Hypothalamus (tissue), 51 donors: ENCODE measurements at regions not wholly inside any gene's neighbourhood (a gene's known extent, or its start where the extent isn't known, plus 50 kb on each side); places are given as distances from the start of the nearest gene placed in this dataset.

Experiments
- DNase-seq, 51 donors: peaks; one replicate each; lab custom pipeline; 2025; lab: John Stamatoyannopoulos, UW

DNA sequence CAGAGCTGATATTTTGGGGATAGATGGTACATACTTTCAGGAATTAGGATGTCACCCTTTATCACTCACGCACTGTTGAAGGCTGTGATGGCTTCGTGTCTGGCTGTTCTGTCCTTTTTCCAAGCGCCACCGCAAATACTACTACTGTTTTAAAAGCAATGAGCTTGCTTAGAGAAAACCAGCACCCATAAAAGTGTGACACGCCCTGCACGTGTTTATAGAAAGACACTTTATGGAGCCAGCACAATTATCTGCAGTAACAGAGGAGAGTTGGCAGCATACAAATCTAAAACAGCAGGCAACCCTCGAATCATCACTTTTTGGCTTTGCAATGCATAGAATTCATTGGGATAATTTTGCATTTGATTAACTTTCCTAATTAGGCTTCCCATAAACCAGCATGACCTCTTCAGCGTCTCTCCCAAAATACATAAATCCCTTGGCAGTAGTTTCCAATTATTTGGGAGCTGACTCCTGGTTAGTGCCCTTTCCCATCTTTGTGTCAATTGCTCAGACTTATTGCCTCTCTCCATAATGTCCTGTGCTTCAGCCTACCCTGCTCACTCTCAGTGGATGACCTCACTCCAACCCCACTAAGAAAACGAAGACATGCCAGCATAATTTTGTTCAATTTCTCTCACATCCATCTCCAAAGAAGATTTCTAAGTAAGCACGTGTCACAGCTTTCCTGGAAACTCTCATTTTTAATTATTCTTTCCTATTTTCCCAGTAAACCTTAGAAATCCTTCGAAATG is 118.7 kb upstream of the LARGE1 start:
- DNase-seq = no peak

DNA sequence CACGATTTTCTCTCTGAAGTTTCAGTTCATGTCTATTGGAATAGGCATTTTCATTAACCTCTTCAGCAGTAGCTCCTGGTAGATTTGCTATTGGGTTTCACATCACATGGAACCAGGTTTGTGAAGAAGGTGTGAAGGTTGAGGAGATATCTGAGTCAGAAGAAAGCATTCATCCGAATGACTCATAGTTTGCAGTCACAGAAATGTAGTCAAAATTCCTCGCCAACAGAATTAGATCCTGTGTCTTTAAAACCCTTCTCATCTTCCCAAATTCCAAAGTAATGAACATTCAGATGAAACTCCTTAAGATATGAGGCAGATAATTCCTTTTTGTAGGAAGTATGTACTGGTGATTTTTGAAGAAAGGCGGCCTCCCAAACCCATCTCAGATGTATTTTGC is 125.0 kb upstream of the LARGE1 start:
- DNase-seq = no peak

DNA sequence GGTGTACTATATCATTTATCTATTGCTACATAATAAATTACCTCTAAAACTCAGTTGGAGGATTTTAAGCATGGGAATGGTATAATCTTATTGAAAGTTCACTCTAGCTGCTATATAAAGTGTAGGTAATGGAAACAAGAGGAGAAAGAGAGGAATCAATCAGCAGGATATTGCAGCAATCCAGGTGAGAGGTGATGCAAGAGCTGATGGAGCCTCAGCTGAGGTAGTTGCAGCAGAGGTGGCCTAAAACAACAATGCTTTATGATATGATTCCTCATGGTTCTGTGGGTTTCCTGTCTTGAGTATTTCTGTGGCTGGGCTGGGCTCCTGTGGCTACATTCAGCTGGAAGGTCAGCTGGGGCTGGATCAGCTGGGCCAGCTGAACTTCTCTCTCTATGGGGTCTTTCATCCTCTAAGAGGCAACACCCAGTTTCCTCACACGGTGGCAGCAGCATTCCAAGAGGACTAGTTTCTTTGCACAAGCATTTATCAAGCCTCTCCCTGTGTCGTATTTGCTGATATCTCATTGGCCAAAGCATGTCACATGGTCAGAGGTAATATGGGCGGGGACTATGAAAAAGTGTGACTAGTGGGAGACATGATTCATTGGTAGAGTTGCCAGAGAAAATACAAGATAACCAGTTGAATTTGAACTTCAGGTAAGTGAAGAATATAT is 135.4 kb upstream of the LARGE1 start:
- peak in 1 of 51 donors; percentile 4 for DNase-seq

DNA sequence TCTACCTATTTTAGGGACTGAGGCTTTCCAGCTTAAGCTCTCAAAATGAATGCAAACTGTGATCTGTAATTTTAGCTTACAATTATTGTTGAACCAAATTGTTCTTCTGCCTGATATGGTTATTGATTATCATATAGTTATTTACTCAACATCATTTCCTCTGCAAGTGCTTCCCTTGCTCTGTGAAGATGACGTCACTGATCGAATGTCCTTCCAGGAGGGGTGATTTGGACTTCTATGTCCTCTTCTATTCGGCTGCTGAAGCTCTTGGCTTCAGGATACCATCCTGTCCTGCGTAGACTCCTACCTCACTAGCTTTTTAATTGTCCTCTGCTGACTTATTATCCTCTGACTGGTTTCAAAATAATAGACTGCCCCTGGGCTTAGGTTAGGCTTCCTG is 137.4 kb upstream of the LARGE1 start:
- DNase-seq = no peak

DNA sequence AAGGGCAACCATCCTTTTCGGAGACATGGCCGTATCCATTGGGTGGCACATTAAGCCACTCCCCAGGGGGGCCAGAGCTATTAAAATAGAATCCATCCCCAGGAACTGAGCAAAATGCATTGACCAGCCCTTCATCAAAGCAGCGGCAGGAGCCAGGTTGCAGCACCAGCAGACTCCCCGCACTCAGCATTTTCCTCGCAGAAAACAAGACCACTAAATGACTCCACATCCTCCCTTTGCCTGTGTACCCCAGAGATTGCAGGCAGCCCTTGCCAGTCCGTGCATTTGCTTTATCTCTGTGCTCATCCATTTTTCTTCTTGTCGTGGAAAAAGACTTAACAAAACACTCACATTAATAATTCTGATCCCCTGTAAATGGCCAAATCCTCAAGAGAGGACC is 144.4 kb upstream of the LARGE1 start:
- no peak for DNase-seq

DNA sequence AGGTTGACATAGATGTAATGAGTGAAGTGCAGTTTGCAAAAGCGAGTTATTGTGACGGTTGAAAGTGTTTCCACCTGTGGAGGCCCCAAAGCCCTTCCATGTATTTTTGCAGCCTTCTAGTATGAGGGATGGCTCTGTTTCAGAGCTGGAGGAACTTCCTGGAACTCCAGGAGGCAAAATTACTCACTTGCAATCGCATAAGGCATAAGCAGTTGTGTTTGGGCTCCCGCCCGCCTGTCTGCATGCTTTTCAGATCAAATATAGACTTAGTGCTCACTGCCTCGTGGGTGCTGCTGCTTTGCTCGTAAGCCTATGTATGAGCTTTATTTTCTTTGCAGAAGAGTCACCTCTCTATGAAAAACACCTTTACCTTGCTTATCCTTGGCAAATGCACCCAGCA is 146.8 kb upstream of the LARGE1 start:
- DNase-seq = peak in 1 of 51 donors; percentile 35

DNA sequence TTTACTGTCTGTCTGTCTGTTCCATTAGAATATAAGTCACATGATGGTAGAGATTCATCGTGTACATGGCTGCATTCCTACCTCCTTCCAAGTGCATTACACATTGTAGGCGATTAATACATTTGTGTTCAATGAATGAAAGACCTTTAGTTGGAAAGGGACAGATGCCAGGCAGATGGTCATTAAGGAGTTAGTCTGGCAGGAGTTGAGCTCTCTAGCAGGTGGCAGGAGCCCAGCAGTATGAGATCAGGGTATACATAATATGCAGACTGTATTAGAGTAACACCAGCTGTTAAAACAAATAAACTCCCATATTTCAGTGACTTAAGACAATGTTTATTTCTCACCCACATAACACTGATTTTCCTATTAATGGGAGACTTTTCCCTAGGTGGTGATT is 147.7 kb upstream of the LARGE1 start:
- DNase-seq = no peak

DNA sequence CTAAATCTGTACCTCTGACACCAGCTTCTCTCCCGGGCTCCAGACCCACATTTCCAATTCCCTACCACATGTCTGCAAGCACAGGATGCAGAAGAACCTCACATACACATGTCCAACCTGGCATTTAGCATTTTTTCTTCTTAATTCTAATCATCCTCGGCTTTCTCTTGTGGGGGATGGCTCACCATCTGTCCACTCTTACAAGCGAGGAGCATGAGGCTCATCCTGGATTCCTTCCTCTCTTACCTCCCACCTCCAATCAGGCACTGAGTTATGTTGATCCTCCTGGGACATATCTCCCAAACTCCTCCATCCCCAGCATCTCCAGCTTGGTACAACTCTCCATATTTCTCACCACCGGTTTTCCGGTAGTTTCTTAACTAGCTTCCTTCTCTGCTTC is 149.8 kb upstream of the LARGE1 start:
- peak in 1 of 51 donors; percentile 5 for DNase-seq

DNA sequence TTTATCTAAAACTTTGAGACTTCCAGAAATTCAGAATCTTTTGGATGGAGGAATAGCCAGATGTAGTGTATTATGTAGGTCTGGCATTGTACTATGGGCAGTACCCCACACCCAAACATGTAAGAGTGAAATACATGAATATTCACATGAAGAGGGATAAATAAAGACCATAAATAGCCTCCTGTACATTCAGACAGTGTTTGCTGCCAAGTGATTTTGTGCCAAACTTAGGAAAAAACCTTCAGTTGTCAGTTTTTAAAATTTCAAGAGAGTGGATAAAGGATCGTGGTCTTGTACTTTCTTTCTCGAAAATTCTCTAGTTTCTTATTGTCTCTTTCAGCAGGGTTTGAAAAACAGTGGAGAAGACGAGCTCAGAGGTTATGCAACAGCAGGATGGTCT is 150.3 kb upstream of the LARGE1 start:
- DNase-seq = no peak

DNA sequence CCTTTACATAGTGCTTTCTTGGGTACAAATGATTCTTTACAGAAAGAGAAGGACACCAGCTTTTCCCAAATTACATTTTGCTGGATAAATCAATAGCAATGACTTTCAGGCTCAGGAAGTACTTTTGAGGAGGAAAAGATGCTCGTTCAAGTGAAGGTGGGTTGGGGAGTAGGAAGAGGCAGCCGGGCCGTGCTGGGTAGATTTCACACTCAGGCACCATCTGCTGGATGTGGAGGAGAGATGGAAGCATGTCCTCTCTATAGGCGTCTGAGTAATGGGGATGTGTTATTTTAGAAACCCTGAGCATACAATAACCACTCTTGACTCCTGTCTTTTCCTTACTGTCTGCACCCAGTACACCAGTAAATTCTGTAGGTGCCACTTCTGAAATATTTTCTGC is 152.3 kb upstream of the LARGE1 start:
- peak in 1 of 51 donors; percentile 40 for DNase-seq

DNA sequence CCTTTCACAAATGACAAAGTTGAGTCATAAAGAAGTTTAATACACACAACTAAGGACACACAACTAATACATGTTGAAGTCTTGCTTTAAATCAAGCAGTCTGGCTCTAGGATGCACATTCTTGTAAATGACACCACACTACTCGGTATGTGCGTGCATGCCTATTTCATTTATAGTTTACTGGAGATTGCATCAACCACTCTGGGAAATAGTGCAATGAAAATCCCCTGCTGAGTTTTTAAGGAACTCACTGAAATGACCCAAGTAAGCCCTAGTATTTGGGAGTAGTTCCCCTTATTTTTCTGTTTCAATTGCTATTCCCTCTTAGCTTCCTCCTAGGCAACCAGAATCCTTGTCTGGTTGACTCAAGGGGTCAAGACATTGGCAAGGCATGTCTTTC is 160.2 kb upstream of the LARGE1 start:
- no peak for DNase-seq

DNA sequence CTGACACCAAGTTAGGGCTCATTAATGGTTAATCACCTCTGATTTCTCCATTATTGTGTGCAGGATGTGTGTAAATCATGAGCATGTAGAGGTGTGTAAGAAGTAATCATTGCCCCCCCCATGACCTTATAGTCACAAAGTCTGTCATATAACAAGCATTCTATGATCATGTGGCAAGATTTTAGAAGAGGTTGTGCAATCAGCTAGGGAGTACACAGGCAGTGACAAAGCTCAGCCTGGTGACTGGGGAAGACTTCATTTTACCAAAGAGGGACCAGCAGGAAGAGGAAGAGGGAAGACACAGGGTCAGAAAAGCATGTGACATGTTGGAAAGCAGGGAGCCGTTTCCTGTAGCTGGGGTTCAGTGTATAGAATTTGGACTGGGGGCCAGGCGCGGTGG is 176.5 kb upstream of the LARGE1 start:
- no peak for DNase-seq

DNA sequence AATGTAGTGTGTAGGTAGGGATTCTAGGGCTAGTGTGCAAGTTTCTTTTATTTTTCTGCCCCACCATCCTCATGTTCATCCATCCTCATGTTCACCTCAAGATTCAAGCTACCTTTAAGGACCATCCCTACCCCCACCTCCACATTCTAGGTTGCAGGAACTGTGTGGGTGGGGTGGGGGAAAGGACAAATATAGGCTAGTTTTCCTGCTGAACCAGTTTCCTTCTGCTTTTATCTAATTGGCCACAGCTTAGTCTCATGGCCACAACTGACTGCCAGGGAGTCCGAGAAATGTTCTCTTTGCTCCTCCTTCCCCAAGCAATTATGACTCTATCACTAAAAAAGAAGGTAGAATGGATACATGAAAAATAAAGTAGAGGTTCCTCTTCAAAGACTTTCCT is 179.0 kb upstream of the LARGE1 start:
- DNase-seq = no peak

DNA sequence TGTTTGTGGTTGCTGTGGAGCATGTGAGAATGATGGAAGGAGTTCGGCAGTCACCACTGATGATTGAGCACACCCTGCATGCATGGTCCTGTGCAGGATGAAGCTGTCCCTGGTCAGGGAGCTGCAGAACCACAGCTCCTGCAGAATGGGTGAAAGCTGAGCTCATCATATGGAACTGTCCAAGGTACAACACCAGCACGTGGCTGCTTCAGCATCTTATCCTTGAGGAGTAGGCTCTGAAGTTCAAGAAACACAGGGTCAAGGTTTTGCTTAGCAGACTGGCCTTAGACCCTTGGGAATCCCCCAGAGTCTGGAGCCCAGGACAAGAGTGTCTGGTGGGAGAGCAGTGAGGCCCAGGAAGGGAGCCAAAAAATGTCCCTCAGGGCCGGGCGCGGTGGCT is 182.4 kb upstream of the LARGE1 start:
- no peak for DNase-seq

DNA sequence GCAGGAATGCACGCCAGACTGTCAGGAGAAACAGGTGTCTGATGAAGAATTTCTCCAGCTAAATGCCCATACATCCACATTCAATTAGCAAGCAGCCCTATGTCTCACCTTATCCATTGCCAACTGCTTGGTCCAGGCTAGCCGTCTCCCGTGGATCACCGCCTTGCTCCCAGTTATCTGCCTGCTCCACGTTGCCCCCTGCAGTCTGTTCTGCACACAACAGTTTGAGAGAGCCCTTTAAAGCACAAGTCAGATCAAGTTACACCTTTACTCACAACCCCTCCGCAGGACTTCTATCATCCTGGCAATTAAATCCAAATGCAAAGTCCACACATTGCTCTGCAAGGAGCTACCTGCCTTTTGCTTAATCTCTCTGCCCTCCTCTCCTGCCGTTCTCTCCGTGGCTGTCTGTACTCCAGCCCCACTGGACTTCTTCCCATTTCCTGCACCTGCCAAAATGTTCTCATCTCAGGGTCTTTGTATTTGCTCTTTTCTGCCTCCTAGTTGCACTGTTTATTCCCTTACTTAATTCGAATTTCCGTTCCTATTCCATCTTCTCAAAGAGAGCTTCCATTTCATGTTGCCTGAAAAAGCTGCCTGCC is 185.3 kb upstream of the LARGE1 start:
- peak in 35 of 51 donors; percentile 2 to 71 (median 15) for DNase-seq

DNA sequence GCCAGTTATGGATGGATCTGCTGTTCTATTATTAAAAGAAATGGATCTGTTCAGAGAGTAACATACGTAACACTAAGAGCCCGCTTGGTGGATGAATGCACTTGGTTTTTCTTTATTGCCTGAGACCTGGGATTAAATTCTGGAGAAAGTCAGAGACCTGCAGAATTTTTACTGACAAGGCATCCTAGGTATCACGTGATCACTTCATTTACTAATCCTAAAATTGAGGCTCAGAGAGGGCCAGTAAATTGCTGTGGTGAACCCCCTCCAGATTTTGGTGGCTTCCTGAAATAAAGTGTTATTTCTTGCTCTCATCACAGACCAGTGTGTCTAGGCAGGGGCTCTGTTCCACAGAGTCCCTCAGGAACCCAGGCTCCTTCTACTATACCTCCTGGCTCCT is 187.9 kb upstream of the LARGE1 start:
- DNase-seq = no peak

DNA sequence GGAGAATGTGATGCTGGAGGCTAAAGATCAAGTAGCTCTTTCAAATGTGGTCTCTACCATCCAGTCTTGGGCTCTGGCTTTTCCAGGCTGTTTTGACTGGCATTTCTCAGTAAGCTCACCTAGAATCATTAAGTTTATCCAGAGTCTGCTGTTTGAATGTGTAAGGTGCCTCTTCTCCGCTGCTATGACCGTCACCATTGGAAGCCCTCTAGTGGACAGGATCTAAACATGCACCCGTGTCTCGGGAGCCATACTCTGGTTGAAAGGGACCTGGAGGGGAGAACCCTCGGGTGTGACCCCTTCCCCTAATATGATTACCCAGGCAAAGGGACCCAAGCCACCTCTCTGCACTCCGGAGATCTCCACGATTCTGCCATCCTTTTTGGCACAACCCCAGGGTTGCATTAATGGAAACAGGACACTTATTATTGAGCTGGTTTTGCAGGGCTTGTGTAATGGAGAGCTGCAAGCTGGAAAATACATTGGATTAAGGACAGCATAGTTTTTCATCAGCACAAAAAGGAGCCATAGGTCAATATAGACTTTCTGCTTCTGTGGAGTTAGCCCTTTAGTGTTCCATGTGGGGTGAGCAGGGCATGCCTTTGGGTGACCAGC is 191.0 kb upstream of the LARGE1 start:
- DNase-seq = peak in 7 of 51 donors; percentile 0 to 19 (median 10)

DNA sequence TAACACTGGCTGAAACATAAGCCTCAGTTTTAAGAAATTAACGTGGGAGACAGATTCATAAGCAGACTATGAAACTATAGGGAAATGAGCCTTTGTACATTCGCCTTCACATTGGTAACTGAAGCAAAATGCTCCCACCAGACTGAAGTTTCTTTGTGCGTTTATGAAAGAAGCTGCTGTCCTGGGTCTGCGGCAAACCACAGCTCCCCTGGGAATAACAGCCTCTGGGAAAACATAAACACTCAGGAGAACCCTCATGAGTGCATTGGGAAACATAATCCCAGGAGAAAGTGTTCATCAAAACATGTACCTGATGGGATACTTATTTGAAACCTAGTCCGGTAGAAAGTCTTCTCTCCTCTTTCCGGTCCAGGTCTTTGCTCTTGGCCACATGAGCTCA is 193.1 kb upstream of the LARGE1 start:
- no peak for DNase-seq

DNA sequence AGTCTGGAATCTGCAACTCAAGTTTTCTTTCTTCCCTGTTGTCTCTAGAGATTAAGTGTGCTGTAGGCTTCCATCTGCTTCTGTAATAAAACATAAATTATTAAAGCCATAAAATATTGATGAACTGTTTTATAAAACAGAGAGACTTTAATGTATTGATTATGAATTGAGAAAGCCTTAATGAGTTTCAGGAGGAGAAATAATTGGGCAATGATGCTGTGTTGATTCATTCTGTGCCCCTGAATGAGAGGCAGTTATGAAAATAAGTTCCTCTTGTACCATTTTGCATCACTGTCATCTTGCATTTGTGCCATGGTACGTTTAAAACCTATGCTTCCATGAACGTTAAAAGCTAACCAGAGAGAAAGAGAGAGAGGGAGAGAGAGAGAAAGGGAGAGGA is 194.1 kb upstream of the LARGE1 start:
- no peak for DNase-seq

DNA sequence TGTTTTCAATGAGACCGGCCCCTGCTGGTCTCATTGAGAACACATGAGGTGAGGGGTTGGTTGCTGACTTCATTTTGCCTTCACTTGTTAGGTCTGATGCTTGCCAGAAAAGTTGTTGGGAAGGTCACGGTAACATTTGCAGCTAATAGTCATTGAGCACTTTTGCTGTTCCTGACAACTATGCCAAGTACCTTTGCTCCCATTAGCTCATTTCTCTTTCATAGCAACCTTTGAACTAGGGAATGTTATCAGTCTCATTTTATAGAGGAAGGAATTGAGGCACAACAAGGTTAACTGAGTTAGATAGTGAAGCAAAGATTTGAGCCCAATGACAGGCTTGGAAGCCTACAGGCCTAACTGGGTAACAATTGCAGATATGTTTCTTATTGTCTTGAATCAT is 195.4 kb upstream of the LARGE1 start:
- no peak for DNase-seq

DNA sequence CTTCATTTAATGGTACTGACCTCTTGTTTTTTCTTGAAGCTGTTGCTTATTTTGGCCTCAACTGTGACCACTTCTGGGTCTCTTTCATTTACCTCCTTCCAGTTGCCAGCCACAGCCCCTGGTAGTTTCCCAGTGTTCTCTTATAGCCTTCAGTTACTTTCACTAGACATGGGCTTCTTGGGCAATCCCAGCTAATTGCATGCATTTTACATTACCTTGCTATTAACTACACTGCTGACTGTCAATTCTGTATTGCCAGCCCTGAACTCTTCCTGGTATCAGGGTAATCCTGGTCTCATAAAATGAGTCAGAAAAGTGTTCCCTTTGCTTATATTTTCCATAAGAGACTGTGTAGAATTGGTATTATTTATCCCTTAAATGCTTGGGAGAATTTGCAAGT is 195.8 kb upstream of the LARGE1 start:
- no peak for DNase-seq

DNA sequence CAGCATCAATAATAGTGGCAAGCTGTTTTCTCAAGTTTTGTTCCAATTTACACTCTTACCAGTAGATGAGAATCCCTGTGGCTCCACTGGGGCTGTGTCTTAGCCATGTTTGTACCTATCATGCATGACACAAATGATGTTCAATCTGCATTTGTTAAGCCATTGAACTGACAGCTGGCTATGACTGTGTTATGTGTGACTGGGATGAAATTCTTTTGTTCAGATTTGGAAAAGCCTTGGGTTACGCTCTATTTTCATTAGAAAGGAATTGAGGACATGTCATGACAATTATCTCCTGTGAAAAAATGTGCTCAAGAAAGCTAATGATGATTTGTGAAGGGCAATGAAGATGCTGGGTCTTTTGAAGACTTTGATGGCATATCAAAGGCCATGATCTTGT is 201.8 kb upstream of the LARGE1 start:
- DNase-seq = no peak
